ENCODE measurements at regions not wholly inside any gene's neighbourhood (a gene's known extent, or its start where the extent isn't known, plus 50 kb on each side); places are given as distances from the start of the nearest gene placed in this dataset.

GRCh38 chr17:79315358-79316105 is 240.9 kb downstream of the ENGASE start:
- Histone ChIP-seq H3K27ac (ENCODE audit: low read depth, low read length) (no peak overlapping the region), H3K4me2 (ENCODE audit: low read depth, low read length, poor library complexity, severe bottlenecking) (no peak overlapping the region), H3K36me3 (ENCODE audit: low read length) (no peaks in the 10 kb centered on the region), H2AFZ (ENCODE audit: low read depth, low read length, severe bottlenecking) (no peak overlapping the region), H3F3A (ENCODE audit: insufficient read depth) (no peaks in the 10 kb centered on the region), H3K79me2 (ENCODE audit: insufficient read depth, low read length) (no peaks in the 10 kb centered on the region), H3K9me3 (ENCODE audit: insufficient read depth, low read length) (no peaks in the 10 kb centered on the region), H3K9ac (ENCODE audit: low read length) (no peak overlapping the region), H3K9me2 (replicated peaks; ENCODE audit: insufficient read depth, low read length) (no peaks in the 10 kb centered on the region), H4K20me1 (ENCODE audit: low read depth, low read length) (no peaks in the 10 kb centered on the region), H3K4me3 (ENCODE audit: insufficient read depth, low read length, poor library complexity, severe bottlenecking) (no peak overlapping the region), H3K27me3 (ENCODE audit: low read length) (no peaks in the 10 kb centered on the region)
- no peak for TF ChIP-seq EZH2phosphoT487 (conservative IDR thresholded peaks at IDR 0.05; ENCODE audit: low read length)
- no peak for TF ChIP-seq CTCF (IDR thresholded peaks at IDR 0.05; ENCODE audit: insufficient read depth, low read length, poor library complexity, severe bottlenecking)

GRCh38 chr17:79314617-79315357 is 240.2 kb downstream of the ENGASE start:
- TF ChIP-seq CTCF (IDR thresholded peaks at IDR 0.05; ENCODE audit: insufficient read depth, low read length, poor library complexity, severe bottlenecking): no peak
- no peak for TF ChIP-seq EZH2phosphoT487 (conservative IDR thresholded peaks at IDR 0.05; ENCODE audit: low read length)
- Histone ChIP-seq H3K9me3 (ENCODE audit: insufficient read depth, low read length) (no peaks in the 10 kb centered on the region), H3K27me3 (ENCODE audit: low read length) (no peaks in the 10 kb centered on the region)

GRCh38 chr17:79311373-79311772 is 236.7 kb downstream of the ENGASE start:
- Histone ChIP-seq H3K36me3 (ENCODE audit: low read length) (no peaks in the 10 kb centered on the region), H3K27me3 (ENCODE audit: low read length) (no peaks in the 10 kb centered on the region), H3K4me2 (ENCODE audit: low read depth, low read length, poor library complexity, severe bottlenecking) (no peak overlapping the region), H3K27ac (ENCODE audit: low read depth, low read length) (no peak overlapping the region), H3K9me2 (replicated peaks; ENCODE audit: insufficient read depth, low read length) (no peaks in the 10 kb centered on the region), H3F3A (ENCODE audit: insufficient read depth) (no peaks in the 10 kb centered on the region), H4K20me1 (ENCODE audit: low read depth, low read length) (no peaks in the 10 kb centered on the region), H3K9ac (ENCODE audit: low read length) (no peak overlapping the region), H3K4me3 (ENCODE audit: insufficient read depth, low read length, poor library complexity, severe bottlenecking) (no peak overlapping the region), H2AFZ (ENCODE audit: low read depth, low read length, severe bottlenecking) (no peak overlapping the region), H3K79me2 (ENCODE audit: insufficient read depth, low read length) (no peaks in the 10 kb centered on the region), H3K9me3 (ENCODE audit: insufficient read depth, low read length) (no peaks in the 10 kb centered on the region)
- no peak for TF ChIP-seq EZH2phosphoT487 (conservative IDR thresholded peaks at IDR 0.05; ENCODE audit: low read length)
- no peak for TF ChIP-seq CTCF (IDR thresholded peaks at IDR 0.05; ENCODE audit: insufficient read depth, low read length, poor library complexity, severe bottlenecking)

More at GRCh38 chr17:79314617-79315357, 240.2 kb downstream of the ENGASE start:
- Histone ChIP-seq H2AFZ (ENCODE audit: low read depth, low read length, severe bottlenecking) (no peak overlapping the region), H3K4me2 (ENCODE audit: low read depth, low read length, poor library complexity, severe bottlenecking) (no peak overlapping the region), H3K9ac (ENCODE audit: low read length) (no peak overlapping the region), H3K27ac (ENCODE audit: low read depth, low read length) (no peak overlapping the region), H3K79me2 (ENCODE audit: insufficient read depth, low read length) (no peaks in the 10 kb centered on the region), H3K9me2 (replicated peaks; ENCODE audit: insufficient read depth, low read length) (no peaks in the 10 kb centered on the region), H4K20me1 (ENCODE audit: low read depth, low read length) (no peaks in the 10 kb centered on the region), H3K36me3 (ENCODE audit: low read length) (no peaks in the 10 kb centered on the region), H3F3A (ENCODE audit: insufficient read depth) (no peaks in the 10 kb centered on the region), H3K4me3 (ENCODE audit: insufficient read depth, low read length, poor library complexity, severe bottlenecking) (no peak overlapping the region)

Measured in SU-DHL-6 (cell line).